H1 (cell line): ENCODE measurements at regions not wholly inside any gene's neighbourhood (a gene's known extent, or its start where the extent isn't known, plus 50 kb on each side); places are given as distances from the start of the nearest gene placed in this dataset.

Experiments
- RAD21 ChIP-seq, 2 experiments: IDR thresholded peaks in 1 of 2; conservative IDR thresholded peaks in 1 of 2; 2 replicates each; pipeline ENCODE4 v1.6.1; 2011; ENCODE audit warnings: low read depth in 2 of 2, low read length in 2 of 2, improper control_type of control experiment in 1 of 2, inconsistent platforms in 1 of 2, mild to moderate bottlenecking in 1 of 2, moderate library complexity in 1 of 2

- TF ChIP-seq RAD21 (IDR thresholded peaks at IDR 0.05 in 1 of 2, conservative IDR thresholded peaks at IDR 0.05 in 1 of 2; ENCODE audit: low read depth in 2 of 2, low read length in 2 of 2) = no peak
- TF ChIP-seq, all 59 proteins: peak for 0
Measured at GRCh38 chr7:108659867-108660266, 90.2 kb downstream of the DNAJB9 start (continued).
